HG02943 (cell line): ENCODE measurements at regions not wholly inside any gene's neighbourhood (a gene's known extent, or its start where the extent isn't known, plus 50 kb on each side); places are given as distances from the start of the nearest gene placed in this dataset.

ENCODE experiments used
- ATAC-seq: cut with Tn5 transposase; IDR thresholded peaks from one replicate; pipeline ENCODE4 v1.9.1; 2021; ENCODE audit warnings: mild to moderate bottlenecking, low read depth, moderate library complexity; ENCODE audit not compliant: unreplicated experiment

DNA sequence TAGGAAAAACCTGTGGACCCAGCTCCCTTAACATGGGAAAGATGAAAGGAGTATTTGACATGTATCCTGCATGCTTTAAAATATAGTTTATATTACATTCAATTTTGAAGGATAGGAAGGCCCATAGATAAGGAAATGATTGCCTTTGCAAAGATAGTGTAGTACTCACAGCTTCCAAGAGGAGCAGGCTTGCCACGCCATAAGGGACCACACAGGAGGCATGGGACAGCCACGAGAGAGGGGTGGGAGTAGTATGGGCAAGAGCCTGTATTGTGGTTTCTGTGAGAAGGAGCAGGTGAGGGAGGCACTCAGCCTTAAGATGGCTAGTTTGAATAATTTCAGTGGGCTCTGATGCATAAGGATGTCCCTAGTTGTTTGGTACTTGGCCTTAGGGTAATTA, 740.3 kb downstream of the SATB2 start:
- ATAC-seq: no peak

DNA sequence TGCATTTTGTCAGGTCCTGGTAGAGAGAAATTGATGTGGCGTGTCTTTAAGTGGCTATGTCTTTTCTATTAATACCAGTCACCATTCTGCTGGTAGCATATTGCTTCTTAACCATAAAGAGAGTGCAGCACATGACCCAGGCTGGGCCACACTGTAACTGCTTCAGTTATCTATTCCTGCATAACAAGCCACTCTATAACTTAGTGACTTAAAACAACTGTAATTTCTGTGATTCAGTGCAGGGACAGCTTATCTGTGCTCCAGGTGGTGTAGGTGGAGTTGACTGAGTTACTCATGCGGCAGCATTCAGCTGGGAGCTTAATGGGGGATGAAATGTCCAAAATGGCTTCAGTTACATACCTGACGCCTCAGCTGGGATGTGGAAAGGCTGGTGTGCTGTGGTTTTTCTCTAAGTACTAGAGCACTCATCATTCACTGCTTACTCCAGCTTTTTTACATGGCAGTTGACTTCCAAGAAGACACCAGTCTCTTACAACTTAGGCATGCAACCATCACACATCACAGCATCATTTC, 742.4 kb downstream of the SATB2 start:
- no peak for ATAC-seq

DNA sequence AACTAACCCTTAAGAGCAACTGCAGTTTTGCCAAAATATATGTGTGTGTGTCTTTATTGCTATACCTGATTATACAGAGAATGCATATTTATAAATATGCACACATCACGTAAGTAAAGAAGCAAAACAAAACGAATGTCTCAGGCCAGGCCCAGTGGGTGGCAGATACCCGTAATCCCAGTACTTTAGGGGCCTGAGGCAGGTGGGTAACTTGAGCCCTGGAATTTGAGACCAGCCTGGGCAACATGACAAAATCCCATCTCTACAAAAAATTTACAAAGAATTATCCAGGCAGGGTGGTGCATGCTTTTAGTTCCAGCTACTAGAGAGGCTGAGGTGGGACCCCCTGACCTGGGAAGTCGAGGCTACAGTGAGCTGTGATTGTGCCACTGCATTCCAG, 745.3 kb downstream of the SATB2 start:
- no peak for ATAC-seq

DNA sequence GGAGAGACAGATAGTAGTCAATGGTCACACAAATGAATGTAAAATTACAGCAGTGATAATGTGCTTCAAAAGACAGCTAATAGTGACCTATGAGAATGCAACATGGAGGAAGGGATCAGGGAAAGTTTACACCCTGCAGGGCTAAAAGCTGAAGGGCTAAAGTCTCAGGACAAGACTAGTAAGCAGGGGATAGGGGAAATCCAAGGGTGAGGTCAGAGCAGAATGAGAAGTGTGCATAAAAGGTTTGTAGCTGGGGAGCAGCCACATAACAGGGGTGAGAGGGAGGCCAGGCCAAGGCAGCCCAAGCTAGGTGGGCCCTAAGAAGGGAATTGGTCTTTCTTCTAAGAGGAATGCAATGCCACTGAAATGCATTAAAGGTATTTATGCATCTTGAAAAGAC, 746.3 kb downstream of the SATB2 start:
- no peak for ATAC-seq

DNA sequence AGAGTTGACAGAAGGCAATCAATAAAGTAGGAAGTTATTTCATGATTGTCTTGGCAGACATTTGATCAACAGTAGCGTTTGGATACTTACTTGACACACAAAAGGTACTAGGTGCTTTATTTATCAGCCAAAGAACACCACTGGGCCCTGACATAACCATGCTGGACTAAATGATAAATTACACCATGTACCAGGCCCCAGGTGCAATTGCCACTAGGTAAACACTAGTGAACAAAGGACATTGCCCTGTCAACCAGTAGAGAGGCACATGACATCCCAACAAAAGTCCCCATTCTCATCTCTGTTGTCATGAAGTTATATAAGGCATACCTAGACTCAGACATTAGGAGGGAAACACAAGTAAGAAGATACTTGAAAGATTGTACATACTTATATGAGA, 747.2 kb downstream of the SATB2 start:
- no peak for ATAC-seq

DNA sequence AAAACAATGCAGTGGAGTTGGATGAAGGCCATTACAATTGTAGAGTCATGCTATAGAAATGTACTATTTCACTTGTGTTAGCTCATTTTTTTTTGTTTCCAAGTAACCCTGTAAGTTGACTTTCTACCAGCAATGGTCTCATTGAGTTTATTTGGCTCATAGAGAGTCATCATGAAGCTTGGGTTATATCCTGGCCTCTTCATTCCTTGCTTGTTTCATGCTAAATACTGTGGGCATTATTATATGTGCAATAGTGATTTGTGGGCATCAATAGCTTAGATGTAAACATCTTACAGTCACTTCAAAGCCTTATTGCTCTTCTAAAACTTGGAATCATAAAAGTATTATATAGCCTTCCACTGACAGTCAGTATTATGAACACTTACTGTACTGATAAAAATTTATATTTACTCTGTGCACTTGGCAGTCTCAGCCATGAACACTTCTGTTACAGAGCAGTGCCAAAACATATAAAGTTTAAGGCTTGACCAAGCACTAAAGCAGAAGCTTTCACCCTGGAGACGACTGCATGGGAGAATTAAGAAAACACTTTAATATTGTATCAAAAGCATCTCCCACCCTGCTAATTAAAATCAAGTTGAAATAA, 751.2 kb downstream of the SATB2 start:
- no peak for ATAC-seq

DNA sequence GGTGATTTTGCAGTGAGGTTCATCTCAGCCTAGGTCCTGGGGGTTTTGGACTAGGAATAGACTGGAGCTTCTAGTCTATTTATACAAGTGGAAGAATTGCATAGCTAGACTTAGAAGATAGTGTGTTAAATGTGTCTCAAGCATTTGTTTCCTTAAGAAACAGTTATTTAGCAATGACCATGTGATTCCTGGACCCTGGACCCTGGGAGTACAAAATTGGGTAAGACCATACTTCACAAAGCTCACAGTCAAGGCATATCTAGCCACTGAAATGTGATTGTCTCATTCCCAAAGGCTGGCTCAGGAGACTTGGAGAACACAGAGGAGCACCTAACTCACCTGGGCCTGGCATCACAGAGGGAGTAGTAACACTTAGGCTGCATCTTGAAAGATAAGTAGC, 754.5 kb downstream of the SATB2 start:
- ATAC-seq: no peak

DNA sequence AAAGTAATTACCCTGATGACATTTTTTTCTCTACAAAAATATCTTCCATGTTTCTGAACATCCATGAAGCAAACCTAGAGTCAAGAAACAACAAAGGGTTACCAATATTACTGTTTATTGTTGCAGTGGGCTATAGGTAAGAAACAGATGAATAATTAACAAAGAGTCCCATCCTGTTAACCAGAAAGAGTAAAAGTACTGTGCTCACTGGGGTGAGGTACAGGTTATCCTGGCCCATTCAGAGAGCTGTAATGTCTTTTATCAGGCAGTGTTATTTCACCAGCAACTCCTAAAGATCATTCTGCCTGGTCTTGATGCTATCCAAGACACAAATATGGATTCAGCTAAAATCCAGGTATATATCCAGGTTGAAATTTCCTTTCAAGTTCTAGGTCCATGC, 754.9 kb downstream of the SATB2 start:
- ATAC-seq: no peak

DNA sequence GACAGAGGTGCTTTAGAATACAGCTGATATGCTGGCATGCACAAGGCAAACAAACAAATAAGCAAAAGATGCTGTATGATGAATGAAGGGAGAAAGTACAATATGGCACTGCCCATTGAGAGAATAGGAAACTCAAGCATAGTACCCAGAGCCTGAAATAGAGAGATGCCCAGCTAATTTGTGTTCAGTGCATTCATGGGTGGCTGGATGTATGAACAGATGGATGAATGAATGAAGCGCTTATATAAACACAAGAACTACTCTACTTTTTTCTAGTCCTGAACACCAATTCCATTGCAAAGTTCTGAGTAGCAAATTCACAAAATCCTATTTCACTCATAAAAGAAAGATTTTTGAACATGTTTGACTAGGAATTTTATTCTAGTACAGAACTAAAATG, 756.3 kb downstream of the SATB2 start:
- no peak for ATAC-seq

DNA sequence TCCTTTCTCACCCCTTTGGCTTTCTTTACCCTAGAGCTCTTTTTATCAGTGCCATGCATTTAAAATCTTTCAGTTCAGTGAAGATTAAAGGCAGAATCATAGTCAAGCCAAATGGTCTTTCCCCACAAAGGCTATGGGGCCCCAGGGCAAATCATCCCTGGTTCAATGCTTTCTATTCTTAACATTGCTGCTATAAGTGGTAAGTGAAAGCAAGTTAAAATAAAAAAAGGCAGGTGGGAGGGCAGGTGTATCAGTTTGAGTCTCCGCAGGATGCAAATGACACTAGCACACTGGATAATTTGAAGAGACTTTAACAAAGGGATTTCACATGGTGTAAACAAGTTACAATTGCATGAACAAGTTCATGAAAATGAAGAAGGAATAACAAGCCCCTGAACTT, 757.4 kb downstream of the SATB2 start:
- no peak for ATAC-seq

DNA sequence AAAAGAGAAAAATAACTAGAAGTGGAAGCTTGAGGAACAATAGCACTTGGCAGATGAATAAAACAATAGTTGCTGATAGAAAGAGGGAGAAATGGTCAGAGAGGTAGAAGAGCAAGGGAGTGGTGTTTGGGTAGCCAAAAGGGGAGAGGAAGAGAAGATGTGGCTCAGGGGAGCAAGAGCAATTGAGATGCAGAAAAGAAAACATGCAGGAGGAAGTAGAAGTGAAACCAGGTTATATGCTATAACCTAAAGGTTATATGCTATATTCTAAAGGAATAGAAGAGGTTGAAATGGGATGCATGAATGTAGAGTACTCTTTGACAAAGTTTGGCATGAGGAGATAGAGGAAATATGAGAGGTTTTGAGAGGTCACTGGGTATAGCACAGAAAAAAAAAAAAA, 759.5 kb downstream of the SATB2 start:
- ATAC-seq: no peak

DNA sequence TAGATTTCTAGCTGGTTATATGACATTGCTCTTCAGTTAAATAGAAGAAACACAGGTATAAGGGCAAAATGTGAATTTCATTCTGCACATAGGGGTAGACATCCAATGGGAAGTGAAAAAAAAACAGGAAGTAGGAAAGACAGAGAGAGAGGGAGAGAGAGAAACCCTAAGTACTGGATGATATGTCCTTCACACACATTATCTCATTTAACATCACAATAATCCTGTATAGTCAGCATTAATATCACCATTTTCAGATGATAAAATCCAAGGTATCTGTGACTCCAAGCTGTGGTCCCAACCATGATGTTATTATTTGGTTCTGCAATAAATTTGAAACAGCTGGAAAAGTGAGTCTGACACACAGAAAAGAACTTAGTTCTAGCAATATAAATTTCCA, 759.9 kb downstream of the SATB2 start:
- ATAC-seq: no peak

DNA sequence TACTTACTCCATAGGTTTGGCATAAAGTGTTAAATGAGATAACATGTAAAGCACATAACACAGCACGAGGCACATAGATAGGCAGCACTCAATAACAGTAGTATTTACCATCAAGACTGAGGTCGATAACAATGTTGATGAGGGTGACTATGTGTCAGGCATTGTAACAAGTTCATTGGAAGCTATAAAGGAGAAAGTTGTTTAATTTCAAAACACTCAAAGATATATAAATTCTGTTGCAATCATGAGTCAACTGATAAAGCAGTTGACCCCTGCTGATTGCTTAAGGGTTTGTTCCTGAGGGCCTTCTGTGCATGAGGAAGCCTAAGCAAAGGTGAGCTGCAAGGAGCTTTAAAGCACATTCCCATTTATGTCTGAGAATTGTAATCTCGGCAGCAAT, 760.5 kb downstream of the SATB2 start:
- ATAC-seq: no peak

DNA sequence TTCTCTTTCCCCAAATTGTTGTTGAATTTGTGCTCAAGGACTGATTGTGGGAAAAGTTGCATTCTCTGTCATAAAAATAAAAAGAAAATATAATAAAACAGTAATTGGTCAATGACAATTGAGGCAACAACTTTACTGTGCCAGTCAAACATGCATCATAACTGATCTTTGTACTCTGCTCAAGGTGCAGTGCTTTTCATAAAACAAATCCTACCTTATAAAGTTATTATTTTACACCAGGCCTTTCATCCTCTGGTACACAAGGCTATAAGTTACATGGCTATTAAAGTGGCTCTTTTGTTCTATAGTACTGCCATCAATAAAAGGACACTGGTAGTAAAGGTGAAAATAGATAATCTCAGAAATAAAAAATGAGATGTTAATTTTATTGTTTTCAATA, 761.9 kb downstream of the SATB2 start:
- no peak for ATAC-seq

DNA sequence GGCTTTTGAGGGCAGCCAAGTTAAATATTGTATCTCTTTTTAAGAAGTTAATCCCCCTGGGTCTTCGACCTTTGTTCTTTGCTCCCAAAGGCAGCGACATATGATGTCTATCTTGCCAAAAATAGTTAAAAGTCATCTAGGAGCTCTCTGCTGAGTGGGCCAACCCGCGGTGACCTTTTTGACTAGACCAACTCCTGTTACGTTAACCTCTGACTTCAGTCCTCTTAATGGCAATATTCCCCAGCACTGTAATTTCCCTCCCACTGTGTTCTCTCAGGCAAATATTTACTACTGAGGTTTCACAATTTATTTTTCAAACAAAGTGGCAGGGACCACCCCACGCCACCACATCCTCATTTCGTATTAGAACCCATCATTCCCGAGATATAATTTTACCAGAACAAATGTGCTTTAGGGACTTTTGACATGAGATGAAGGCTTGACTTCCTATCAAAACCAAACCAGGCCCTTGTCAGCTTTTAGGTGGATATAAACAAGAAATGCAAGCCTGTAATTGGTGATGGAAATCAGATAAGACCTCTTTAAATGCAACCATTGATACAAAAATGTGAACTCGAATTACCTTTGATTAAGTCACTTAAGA, 764.7 kb downstream of the SATB2 start:
- no peak for ATAC-seq

DNA sequence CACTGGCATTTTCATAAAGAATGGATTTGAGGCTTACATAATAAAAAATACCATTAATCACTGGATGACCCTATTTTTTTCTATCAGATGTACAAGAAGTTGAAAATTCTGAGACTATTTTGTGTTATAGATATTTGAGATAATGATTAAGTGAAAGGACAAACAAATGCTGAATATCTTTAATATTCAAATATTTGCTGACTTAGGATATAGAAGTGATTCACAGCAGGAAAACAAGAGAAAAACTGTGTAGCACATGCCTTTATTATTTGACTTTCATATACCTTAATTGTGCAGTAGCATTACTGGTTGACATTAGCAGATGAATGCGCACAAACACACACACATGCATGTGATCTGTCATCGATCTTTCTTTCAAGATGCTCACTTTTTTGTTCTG, 766.5 kb downstream of the SATB2 start:
- ATAC-seq: no peak

DNA sequence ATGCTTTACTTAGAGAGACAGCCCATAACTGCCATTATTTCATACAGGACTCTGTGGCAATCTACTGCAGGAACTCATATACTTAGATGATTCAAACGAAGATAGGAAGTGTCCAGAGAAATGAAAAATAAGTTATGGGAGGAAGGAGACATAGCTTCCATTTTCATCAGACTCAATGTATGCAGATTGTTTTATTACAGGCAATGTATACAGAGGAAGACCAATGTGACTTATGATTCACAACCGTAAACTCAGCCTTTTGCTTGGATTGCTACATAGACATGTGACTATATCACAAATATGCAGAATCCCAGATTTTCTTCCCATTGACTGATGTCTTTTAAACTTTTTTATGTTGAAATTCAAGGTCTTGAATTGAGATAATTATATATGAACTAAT, 793.4 kb downstream of the SATB2 start:
- no peak for ATAC-seq

DNA sequence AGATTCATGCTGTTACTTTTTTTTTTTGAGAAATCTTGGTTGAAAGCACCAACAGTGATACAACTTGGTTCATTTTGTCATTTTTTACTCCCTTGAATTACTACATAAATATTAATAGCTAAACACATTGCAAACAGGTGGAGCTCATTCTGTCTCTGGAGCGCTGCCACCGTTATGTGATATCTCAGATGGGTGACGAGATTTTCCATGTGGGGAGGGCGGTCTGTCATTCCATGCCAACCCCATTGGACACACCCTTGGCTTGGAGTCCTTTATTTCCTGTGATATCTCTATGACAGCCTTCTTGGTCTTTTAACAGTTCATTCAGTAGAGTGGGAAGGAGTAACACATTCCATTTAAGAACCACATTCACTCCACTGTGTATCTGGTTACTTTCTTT, 794.8 kb downstream of the SATB2 start:
- no peak for ATAC-seq

DNA sequence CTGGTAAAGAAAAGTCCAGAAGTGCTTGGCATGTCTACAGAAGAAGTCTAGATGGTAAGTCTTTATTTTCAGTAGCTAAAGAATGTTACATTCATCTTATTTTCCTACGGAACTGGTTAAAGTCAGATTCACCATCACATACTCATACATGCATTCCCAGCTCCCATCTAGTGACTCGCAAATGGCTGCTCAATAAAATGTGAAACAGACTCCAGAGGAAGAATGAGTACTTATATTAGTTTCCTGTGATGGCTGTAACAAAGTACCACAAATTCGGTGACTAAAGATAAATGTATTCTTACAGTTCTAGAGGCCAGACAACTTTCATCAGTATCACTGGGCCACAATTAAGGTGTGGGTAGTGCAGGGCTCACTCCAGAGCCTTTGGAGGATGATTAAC, 797.2 kb downstream of the SATB2 start:
- no peak for ATAC-seq

DNA sequence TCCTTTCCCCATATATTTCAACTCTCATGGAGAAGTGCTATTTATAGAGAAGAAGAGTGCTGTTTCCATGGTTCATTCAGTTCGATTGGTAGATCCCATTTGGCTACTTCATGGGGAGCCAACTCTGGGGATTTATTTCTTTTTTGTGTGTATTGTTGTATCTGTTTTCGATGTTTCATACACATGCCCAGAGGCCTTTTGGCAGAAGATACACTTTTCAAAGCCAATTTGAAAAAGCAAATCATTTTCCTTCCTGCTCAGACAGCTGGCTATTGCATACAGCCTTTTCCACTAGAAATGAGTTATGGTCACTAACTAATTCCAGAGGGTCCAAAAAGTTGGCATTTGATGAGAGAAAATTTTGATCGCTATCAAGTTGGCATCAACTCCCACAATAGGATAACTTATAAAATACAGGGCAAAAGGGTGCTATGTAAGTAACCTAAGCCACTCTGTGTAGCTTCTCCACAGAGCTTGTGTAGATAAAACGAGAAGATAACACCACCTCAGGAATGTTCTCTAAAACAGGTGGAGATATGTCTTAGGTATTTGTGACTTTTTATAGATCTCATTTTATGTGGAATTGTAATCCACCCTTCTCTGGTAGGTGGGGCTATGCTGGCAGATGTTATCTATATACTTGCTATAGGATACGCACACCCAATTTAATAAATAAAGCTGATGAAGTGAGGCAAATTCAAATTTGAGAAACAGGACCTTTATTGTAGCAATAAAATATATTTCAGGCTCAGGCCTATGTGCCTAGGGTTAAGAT, 798.5 kb downstream of the SATB2 start:
- no peak for ATAC-seq

DNA sequence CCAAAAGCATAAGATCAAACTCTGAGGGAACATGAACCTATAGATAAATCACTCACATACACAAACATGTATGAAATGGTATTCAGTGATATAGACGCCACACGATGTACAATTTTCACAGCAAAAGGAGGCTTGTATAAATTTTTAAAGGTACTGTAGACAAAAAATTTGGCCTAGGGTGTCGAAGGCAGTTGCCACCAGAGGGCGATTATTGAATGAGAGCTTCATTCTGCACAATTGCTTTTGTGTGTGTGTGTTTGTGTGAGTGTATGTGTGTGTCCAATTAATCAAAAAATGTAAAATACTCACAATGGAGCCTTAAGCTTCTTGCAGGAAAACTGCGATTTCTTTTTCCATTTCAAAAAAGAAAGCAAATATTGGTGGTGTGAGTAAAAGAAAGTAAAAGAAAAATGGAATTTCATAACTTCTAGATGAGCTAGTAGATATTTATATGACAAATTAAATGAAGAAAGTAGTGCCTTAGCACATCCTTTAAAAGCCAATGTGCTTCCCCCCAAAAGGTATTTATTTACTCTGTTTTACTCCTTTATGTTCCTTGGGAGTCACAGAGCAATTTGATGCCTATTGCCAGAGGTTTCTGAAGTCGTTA, 800.1 kb downstream of the SATB2 start:
- no peak for ATAC-seq
